ENCODE measurements at regions not wholly inside any gene's neighbourhood (a gene's known extent, or its start where the extent isn't known, plus 50 kb on each side); places are given as distances from the start of the nearest gene placed in this dataset.
"Not testable (repeated sequence)": the region's sequence is repeated elsewhere in the genome, so short reads cannot be mapped to it uniquely, and the experiment has no call there.

GRCh38 chr16:88149158-88149603 lies 197.9 kb downstream of the BANP start:
- not testable (repeated sequence) for H3K4me1 Mint-ChIP-seq (ENCODE audit: low read depth)

GRCh38 chr16:88149663-88150062 lies 198.4 kb downstream of the BANP start:
- not testable (repeated sequence) for H3K9me3 Mint-ChIP-seq (ENCODE audit: low read depth); H3K4me3 Mint-ChIP-seq (ENCODE audit: unreplicated experiment); H3K4me1 Mint-ChIP-seq (ENCODE audit: low read depth); H3K27me3 Mint-ChIP-seq (ENCODE audit: low read depth); H3K27ac Mint-ChIP-seq (ENCODE audit: unreplicated experiment); H3K36me3 Mint-ChIP-seq (ENCODE audit: low read depth); DNase-seq (ENCODE audit: low spot score)

More at GRCh38 chr16:88149158-88149603, 197.9 kb downstream of the BANP start:
- not testable (repeated sequence) for H3K27me3 Mint-ChIP-seq (ENCODE audit: low read depth); DNase-seq (ENCODE audit: low spot score); H3K4me3 Mint-ChIP-seq (ENCODE audit: unreplicated experiment); H3K36me3 Mint-ChIP-seq (ENCODE audit: low read depth); H3K27ac Mint-ChIP-seq (ENCODE audit: unreplicated experiment); H3K9me3 Mint-ChIP-seq (ENCODE audit: low read depth)

GRCh38 chr16:88150456-88151128 lies 199.4 kb downstream of the BANP start:
- H3K4me3 Mint-ChIP-seq (ENCODE audit: unreplicated experiment); H3K27ac Mint-ChIP-seq (ENCODE audit: unreplicated experiment); H3K4me1 Mint-ChIP-seq (ENCODE audit: low read depth); H3K27me3 Mint-ChIP-seq (ENCODE audit: low read depth); DNase-seq (ENCODE audit: low spot score); H3K9me3 Mint-ChIP-seq (ENCODE audit: low read depth); H3K36me3 Mint-ChIP-seq (ENCODE audit: low read depth): not testable (repeated sequence)

- H3K36me3 Mint-ChIP-seq (ENCODE audit: low read depth); H3K9me3 Mint-ChIP-seq (ENCODE audit: low read depth); H3K27ac Mint-ChIP-seq (ENCODE audit: unreplicated experiment); DNase-seq (ENCODE audit: low spot score); H3K27me3 Mint-ChIP-seq (ENCODE audit: low read depth); H3K4me1 Mint-ChIP-seq (ENCODE audit: low read depth); H3K4me3 Mint-ChIP-seq (ENCODE audit: unreplicated experiment): not testable (repeated sequence)
Observed at GRCh38 chr16:88151129-88151499, 199.9 kb downstream of the BANP start.

- not testable (repeated sequence) for H3K36me3 Mint-ChIP-seq (ENCODE audit: low read depth); H3K4me1 Mint-ChIP-seq (ENCODE audit: low read depth); DNase-seq (ENCODE audit: low spot score); H3K4me3 Mint-ChIP-seq (ENCODE audit: unreplicated experiment); H3K9me3 Mint-ChIP-seq (ENCODE audit: low read depth); H3K27ac Mint-ChIP-seq (ENCODE audit: unreplicated experiment); H3K27me3 Mint-ChIP-seq (ENCODE audit: low read depth)
Observed at GRCh38 chr16:88151859-88152843, 200.9 kb downstream of the BANP start.

DNA sequence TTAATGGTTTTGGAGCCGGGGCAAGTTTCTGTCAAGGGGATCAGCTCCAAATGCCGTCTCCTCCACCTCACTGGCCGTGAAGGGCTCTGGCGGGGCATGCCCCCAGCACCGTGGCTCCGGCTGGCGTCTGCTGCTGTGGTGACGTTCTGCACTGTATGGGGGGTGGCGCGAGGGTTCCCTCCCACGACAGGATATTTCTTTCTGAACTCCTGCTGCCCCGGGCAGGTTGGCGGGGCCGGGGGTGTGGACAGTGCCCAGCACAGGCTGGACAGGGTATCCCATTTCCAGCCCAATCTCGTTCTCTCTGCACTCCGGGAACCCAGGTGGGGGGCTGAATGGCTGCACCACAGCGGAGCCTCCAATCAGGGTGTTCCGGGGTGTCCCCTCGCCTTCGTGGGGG lies 201.6 kb downstream of the BANP start:
- not testable (repeated sequence) for DNase-seq (ENCODE audit: low spot score); H3K4me1 Mint-ChIP-seq (ENCODE audit: low read depth); H3K27ac Mint-ChIP-seq (ENCODE audit: unreplicated experiment); H3K4me3 Mint-ChIP-seq (ENCODE audit: unreplicated experiment); H3K36me3 Mint-ChIP-seq (ENCODE audit: low read depth); H3K9me3 Mint-ChIP-seq (ENCODE audit: low read depth); H3K27me3 Mint-ChIP-seq (ENCODE audit: low read depth)

GRCh38 chr16:88153516-88153915 lies 202.3 kb downstream of the BANP start:
- not testable (repeated sequence) for H3K4me1 Mint-ChIP-seq (ENCODE audit: low read depth); H3K27me3 Mint-ChIP-seq (ENCODE audit: low read depth); H3K27ac Mint-ChIP-seq (ENCODE audit: unreplicated experiment); DNase-seq (ENCODE audit: low spot score); H3K4me3 Mint-ChIP-seq (ENCODE audit: unreplicated experiment); H3K36me3 Mint-ChIP-seq (ENCODE audit: low read depth); H3K9me3 Mint-ChIP-seq (ENCODE audit: low read depth)

DNA sequence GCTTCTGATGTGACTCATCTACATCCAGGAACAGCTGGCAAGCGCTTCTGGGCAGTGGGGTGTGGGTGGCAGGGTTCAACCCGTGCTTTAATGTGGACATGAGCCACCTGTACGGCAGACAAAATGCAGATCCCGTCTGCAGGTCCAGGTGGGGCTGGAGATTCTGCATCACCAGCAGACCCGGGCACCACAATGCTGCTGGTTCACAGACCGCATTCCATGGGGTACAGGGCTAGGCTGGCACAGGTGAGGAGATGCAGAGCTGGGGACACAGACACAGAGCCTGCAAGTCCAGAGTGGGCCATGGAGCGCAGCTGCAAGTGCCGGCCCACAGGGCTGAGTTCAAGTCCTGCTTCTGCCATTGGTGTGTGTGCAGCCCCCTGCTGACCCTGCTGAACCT lies 203.7 kb downstream of the BANP start:
- not testable (repeated sequence) for H3K9me3 Mint-ChIP-seq (ENCODE audit: low read depth); H3K27me3 Mint-ChIP-seq (ENCODE audit: low read depth); DNase-seq (ENCODE audit: low spot score); H3K36me3 Mint-ChIP-seq (ENCODE audit: low read depth); H3K27ac Mint-ChIP-seq (ENCODE audit: unreplicated experiment); H3K4me1 Mint-ChIP-seq (ENCODE audit: low read depth); H3K4me3 Mint-ChIP-seq (ENCODE audit: unreplicated experiment)

DNA sequence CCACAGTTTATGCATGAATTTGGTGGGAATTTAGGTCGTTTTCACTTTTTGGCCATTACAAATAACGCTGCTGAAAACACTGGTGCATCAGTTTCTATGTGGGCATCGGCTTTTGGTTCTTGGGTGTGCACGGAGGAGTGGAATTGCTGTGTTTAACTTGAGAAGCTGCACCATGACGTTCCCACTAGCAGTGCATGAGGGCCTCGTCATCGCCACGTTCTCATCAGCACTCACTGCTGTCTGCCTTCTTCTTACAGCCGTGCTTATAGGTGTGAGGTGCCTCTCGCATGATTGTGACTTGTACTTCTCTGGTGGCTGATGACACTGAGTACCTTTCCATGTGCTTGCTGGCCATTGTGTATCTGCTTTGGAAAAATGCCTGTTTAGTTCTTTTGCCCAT lies 204.4 kb downstream of the BANP start:
- H3K27me3 Mint-ChIP-seq (ENCODE audit: low read depth); H3K9me3 Mint-ChIP-seq (ENCODE audit: low read depth); H3K4me1 Mint-ChIP-seq (ENCODE audit: low read depth); H3K4me3 Mint-ChIP-seq (ENCODE audit: unreplicated experiment); H3K27ac Mint-ChIP-seq (ENCODE audit: unreplicated experiment); H3K36me3 Mint-ChIP-seq (ENCODE audit: low read depth); DNase-seq (ENCODE audit: low spot score): not testable (repeated sequence)

GRCh38 chr16:88156640-88157283 lies 205.5 kb downstream of the BANP start:
- H3K36me3 Mint-ChIP-seq (ENCODE audit: low read depth); H3K4me1 Mint-ChIP-seq (ENCODE audit: low read depth); DNase-seq (ENCODE audit: low spot score); H3K27me3 Mint-ChIP-seq (ENCODE audit: low read depth); H3K27ac Mint-ChIP-seq (ENCODE audit: unreplicated experiment); H3K4me3 Mint-ChIP-seq (ENCODE audit: unreplicated experiment); H3K9me3 Mint-ChIP-seq (ENCODE audit: low read depth): not testable (repeated sequence)

- H3K27me3 Mint-ChIP-seq (ENCODE audit: low read depth); H3K36me3 Mint-ChIP-seq (ENCODE audit: low read depth); H3K9me3 Mint-ChIP-seq (ENCODE audit: low read depth); H3K4me1 Mint-ChIP-seq (ENCODE audit: low read depth); H3K27ac Mint-ChIP-seq (ENCODE audit: unreplicated experiment); H3K4me3 Mint-ChIP-seq (ENCODE audit: unreplicated experiment); DNase-seq (ENCODE audit: low spot score): not testable (repeated sequence)
Observed at GRCh38 chr16:88157686-88158085, 206.5 kb downstream of the BANP start.

DNA sequence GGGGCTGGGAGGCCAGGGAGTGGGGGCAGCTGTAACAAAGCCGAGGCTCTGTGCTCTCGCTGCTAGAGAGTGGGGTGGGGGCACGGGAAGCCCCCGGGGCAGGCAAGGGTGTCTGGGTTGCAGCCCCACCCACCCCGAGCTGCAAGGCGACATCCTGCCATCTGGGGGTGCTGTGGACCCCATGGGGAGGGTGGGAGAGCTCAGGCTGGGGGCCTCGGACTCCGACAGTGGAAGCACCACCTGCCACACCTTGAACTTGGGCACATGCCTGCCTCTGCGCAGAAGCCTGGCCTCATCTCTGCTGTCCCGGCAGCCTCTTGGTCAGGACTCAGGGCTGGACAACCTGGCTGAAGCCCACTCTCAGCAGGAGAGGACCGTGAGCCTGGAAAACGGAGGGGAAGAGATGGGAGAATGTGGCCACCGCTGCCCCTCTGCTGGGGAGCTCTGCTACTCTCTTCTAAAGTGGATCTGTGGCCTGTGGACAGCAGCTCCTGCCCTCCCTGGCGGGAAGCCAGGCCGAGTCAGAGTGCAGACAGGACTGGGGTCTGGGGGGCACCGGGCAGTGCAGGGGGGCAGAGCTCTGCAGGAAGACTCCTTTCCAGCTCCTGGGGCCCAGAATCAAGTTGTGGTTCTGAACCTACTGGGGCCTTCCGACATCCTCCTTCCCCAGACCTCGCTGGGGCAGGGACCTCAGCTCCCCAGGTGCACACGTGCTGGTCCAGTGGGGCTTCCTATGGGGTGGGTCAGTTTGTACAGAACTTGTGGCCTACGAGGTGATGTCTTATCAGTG lies 207.2 kb downstream of the BANP start:
- H3K4me1 Mint-ChIP-seq (ENCODE audit: low read depth); H3K9me3 Mint-ChIP-seq (ENCODE audit: low read depth); H3K4me3 Mint-ChIP-seq (ENCODE audit: unreplicated experiment); H3K27me3 Mint-ChIP-seq (ENCODE audit: low read depth); DNase-seq (ENCODE audit: low spot score); H3K36me3 Mint-ChIP-seq (ENCODE audit: low read depth); H3K27ac Mint-ChIP-seq (ENCODE audit: unreplicated experiment): not testable (repeated sequence)

Data from chondrocyte (in vitro differentiated cells).